ENCODE measurements at regions not wholly inside any gene's neighbourhood (a gene's known extent, or its start where the extent isn't known, plus 50 kb on each side); places are given as distances from the start of the nearest gene placed in this dataset.

- no peak for DNase-seq
- TF ChIP-seq CTCF (IDR thresholded peaks at IDR 0.05; ENCODE audit: low read depth, low read length): no peak
- no peaks in the 10 kb centered on the region for H3K27me3 ChIP-seq (ENCODE audit: insufficient read depth, low read depth, severe bottlenecking)
- H3K4me3 ChIP-seq (ENCODE audit: low read depth, low read length): no peak overlapping the region
- no peaks in the 10 kb centered on the region for H3K36me3 ChIP-seq
- no peak overlapping the region for H3K27ac ChIP-seq
- no peaks in the 10 kb centered on the region for H3K9me3 ChIP-seq (ENCODE audit: severe bottlenecking)
Measured at GRCh38 chr6:47144306-47144705, 102.2 kb upstream of the ADGRF1 start.

GRCh38 chr6:47141963-47142362 is 99.8 kb upstream of the ADGRF1 start:
- Histone ChIP-seq H3K9me3 (ENCODE audit: severe bottlenecking) (no peaks in the 10 kb centered on the region), H3K27ac (no peak overlapping the region), H3K36me3 (no peaks in the 10 kb centered on the region), H3K4me3 (ENCODE audit: low read depth, low read length) (no peak overlapping the region), H3K27me3 (ENCODE audit: insufficient read depth, low read depth, severe bottlenecking) (no peaks in the 10 kb centered on the region)
- DNase-seq: no peak
- no peak for TF ChIP-seq CTCF (IDR thresholded peaks at IDR 0.05; ENCODE audit: low read depth, low read length)

GRCh38 chr6:47141171-47141570 is 99.0 kb upstream of the ADGRF1 start:
- DNase-seq: no peak
- H3K36me3 ChIP-seq: no peaks in the 10 kb centered on the region
- H3K27me3 ChIP-seq (ENCODE audit: insufficient read depth, low read depth, severe bottlenecking): no peaks in the 10 kb centered on the region
- no peaks in the 10 kb centered on the region for H3K9me3 ChIP-seq (ENCODE audit: severe bottlenecking)
- no peak overlapping the region for H3K4me3 ChIP-seq (ENCODE audit: low read depth, low read length)
- no peak overlapping the region for H3K27ac ChIP-seq
- no peak for TF ChIP-seq CTCF (IDR thresholded peaks at IDR 0.05; ENCODE audit: low read depth, low read length)

GRCh38 chr6:47138046-47138445 is 95.9 kb upstream of the ADGRF1 start:
- H3K9me3 ChIP-seq (ENCODE audit: severe bottlenecking): no peaks in the 10 kb centered on the region
- no peak overlapping the region for H3K4me3 ChIP-seq (ENCODE audit: low read depth, low read length)
- H3K27ac ChIP-seq: no peak overlapping the region
- DNase-seq: no peak
- H3K27me3 ChIP-seq (ENCODE audit: insufficient read depth, low read depth, severe bottlenecking): no peaks in the 10 kb centered on the region
- no peak for TF ChIP-seq CTCF (IDR thresholded peaks at IDR 0.05; ENCODE audit: low read depth, low read length)
- H3K36me3 ChIP-seq: no peaks in the 10 kb centered on the region

- DNase-seq: no peak
Measured at GRCh38 chr6:47137073-47137472, 94.9 kb upstream of the ADGRF1 start.

More at GRCh38 chr6:47137073-47137472, 94.9 kb upstream of the ADGRF1 start:
- no peaks in the 10 kb centered on the region for H3K36me3 ChIP-seq
- no peaks in the 10 kb centered on the region for H3K27me3 ChIP-seq (ENCODE audit: insufficient read depth, low read depth, severe bottlenecking)
- H3K4me3 ChIP-seq (ENCODE audit: low read depth, low read length): no peak overlapping the region
- H3K9me3 ChIP-seq (ENCODE audit: severe bottlenecking): no peaks in the 10 kb centered on the region
- no peak overlapping the region for H3K27ac ChIP-seq
- no peak for TF ChIP-seq CTCF (IDR thresholded peaks at IDR 0.05; ENCODE audit: low read depth, low read length)
